SKM-1 (cell line): ENCODE measurements at regions not wholly inside any gene's neighbourhood (a gene's known extent, or its start where the extent isn't known, plus 50 kb on each side); places are given as distances from the start of the nearest gene placed in this dataset.
A peak's percentile ranks its signal among the peaks of the same experiment; 100 is the strongest.

Experiments
- DNase-seq: peaks from one replicate; lab custom pipeline; 2025; ENCODE audit not compliant: unreplicated experiment; lab: John Stamatoyannopoulos, UW

- DNase-seq: no peak
Observed at GRCh38 chr2:43171789-43172188, 54.6 kb downstream of the ZFP36L2 start.

GRCh38 chr2:43170405-43171105 is 55.9 kb downstream of the ZFP36L2 start:
- DNase-seq: no peak

- DNase-seq: peak; percentile 23
Observed at GRCh38 chr2:43169987-43170386, 56.4 kb downstream of the ZFP36L2 start.

- DNase-seq: no peak
Observed at GRCh38 chr2:43169099-43169945, 57.1 kb downstream of the ZFP36L2 start.

- no peak for DNase-seq
Observed at GRCh38 chr2:43168016-43168369, 58.4 kb downstream of the ZFP36L2 start.

- no peak for DNase-seq
Observed at GRCh38 chr2:43165378-43166069, 60.9 kb downstream of the ZFP36L2 start.

- DNase-seq: no peak
Observed at GRCh38 chr2:43164686-43165085, 61.7 kb downstream of the ZFP36L2 start.

GRCh38 chr2:43163584-43164270 is 62.7 kb downstream of the ZFP36L2 start:
- DNase-seq: no peak

- no peak for DNase-seq
Observed at GRCh38 chr2:43162511-43162776, 64.0 kb downstream of the ZFP36L2 start.

GRCh38 chr2:43161650-43162510 is 64.5 kb downstream of the ZFP36L2 start:
- no peak for DNase-seq

GRCh38 chr2:43160778-43161177 is 65.6 kb downstream of the ZFP36L2 start:
- no peak for DNase-seq

GRCh38 chr2:43159797-43160196 is 66.6 kb downstream of the ZFP36L2 start:
- DNase-seq: no peak

GRCh38 chr2:43158259-43158880 is 68.0 kb downstream of the ZFP36L2 start:
- peak; percentile 77 for DNase-seq

- DNase-seq: no peak
Observed at GRCh38 chr2:43157506-43158246, 68.7 kb downstream of the ZFP36L2 start.

- no peak for DNase-seq
Observed at GRCh38 chr2:43155851-43156411, 70.5 kb downstream of the ZFP36L2 start.

GRCh38 chr2:43154685-43155084 is 71.7 kb downstream of the ZFP36L2 start:
- DNase-seq: no peak

- DNase-seq: no peak
Observed at GRCh38 chr2:43152741-43153647, 73.4 kb downstream of the ZFP36L2 start.

GRCh38 chr2:43152186-43152585 is 74.2 kb downstream of the ZFP36L2 start:
- no peak for DNase-seq
